SK-N-MC (cell line): ENCODE measurements at regions not wholly inside any gene's neighbourhood (a gene's known extent, or its start where the extent isn't known, plus 50 kb on each side); places are given as distances from the start of the nearest gene placed in this dataset.

Experiments
- DNase-seq: peaks from one replicate; pipeline ENCODE4 v3.0.0-alpha.2; 2011; ENCODE audit warnings: low read depth, low spot score
- H3K27ac ChIP-seq: fragments of 200-600 bp; sonication (generic); 2 replicates; pipeline ENCODE4 v1.5.1; 2016; ENCODE audit warnings: mixed run types
- H3K36me3 ChIP-seq: fragments of 200-600 bp; sonication (generic); 2 replicates; pipeline ENCODE4 v1.6.1; 2017; ENCODE audit warnings: antibody characterized with exemption, low read length, mixed read lengths; ENCODE audit not compliant: insufficient read depth
- H3K4me3 ChIP-seq: fragments of 200-600 bp; sonication (generic); 2 replicates; pipeline ENCODE4 v1.5.1; 2016
- H3K9ac ChIP-seq: fragments of 200-600 bp; sonication (generic); 2 replicates; pipeline ENCODE4 v1.8.0; 2017; ENCODE audit warnings: mixed run types, mixed read lengths; ENCODE audit not compliant: insufficient read length
- H3K9me3 ChIP-seq: fragments of 200-600 bp; sonication (generic); 2 replicates; pipeline ENCODE4 v1.6.1; 2017; ENCODE audit warnings: low read depth, mild to moderate bottlenecking, antibody characterized with exemption, low read length, moderate library complexity, mixed read lengths
- EZH2 ChIP-seq: fragments of 200-600 bp; sonication (generic); IDR thresholded peaks from one replicate; pipeline ENCODE4 v1.6.1; 2017; ENCODE audit warnings: antibody characterized with exemption
- FOXP2 ChIP-seq: optimal IDR thresholded peaks from 2 replicates; pipeline ENCODE3; 2011; ENCODE audit warnings: mild to moderate bottlenecking, moderate library complexity; ENCODE audit not compliant: insufficient read depth; ENCODE audit errors: extremely low read length, control extremely low read depth
- POLR2AphosphoS5 ChIP-seq: IDR thresholded peaks from 2 replicates; pipeline ENCODE4 v1.6.1; 2012; ENCODE audit warnings: mild to moderate bottlenecking, low read depth, low read length, borderline replicate concordance

- no peak for DNase-seq
- no peaks in the 10 kb centered on the region for H3K9me3 ChIP-seq
- TF ChIP-seq FOXP2, result no peak
- TF ChIP-seq EZH2, result no peak
- TF ChIP-seq POLR2AphosphoS5, result no peak
- no peak overlapping the region for H3K9ac ChIP-seq
- H3K4me3 ChIP-seq, result no peak overlapping the region
- no peaks in the 10 kb centered on the region for H3K36me3 ChIP-seq
- H3K27ac ChIP-seq, result no peak overlapping the region
Measured at GRCh38 chr12:58720421-58720820, 199.9 kb downstream of the LRIG3 start.

DNA sequence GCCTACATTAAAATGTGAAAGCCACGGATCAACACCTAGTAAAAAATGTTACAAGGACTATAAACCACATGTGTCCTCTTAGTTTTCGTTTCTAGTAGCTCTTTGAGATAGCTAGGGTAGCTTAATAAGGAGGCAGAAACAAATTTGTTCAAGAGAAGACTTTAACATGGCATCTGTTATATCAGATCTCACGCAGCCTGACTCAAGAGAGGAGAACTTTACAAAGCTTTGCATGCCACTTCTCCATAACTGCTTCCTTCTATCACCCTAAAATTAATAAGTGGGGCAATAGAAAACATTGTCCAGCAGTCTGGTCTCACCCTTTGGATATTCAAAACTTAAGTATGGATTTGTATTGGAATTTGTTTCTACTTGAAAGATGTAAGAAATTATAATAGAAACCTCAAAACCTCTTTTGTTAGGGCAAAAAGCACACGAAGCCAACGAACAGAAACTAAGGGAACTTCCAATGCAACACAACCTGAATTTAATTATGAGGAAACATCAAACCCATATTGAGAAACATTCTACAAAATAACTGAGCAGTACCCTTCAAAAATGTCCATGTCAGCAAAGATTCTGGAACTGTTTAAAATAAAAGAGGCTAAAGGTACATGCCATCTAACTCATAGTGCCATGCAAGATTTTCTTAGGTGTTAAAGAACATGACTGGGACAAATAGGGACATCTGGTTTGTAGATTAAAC lies 194.8 kb downstream of the LRIG3 start:
- no peak for DNase-seq
- no peak for TF ChIP-seq POLR2AphosphoS5
- no peak for TF ChIP-seq EZH2
- TF ChIP-seq FOXP2, result no peak
- no peaks in the 10 kb centered on the region for H3K36me3 ChIP-seq
- no peaks in the 10 kb centered on the region for H3K9me3 ChIP-seq
- no peak overlapping the region for H3K9ac ChIP-seq
- H3K27ac ChIP-seq, result no peak overlapping the region
- no peak overlapping the region for H3K4me3 ChIP-seq

DNA sequence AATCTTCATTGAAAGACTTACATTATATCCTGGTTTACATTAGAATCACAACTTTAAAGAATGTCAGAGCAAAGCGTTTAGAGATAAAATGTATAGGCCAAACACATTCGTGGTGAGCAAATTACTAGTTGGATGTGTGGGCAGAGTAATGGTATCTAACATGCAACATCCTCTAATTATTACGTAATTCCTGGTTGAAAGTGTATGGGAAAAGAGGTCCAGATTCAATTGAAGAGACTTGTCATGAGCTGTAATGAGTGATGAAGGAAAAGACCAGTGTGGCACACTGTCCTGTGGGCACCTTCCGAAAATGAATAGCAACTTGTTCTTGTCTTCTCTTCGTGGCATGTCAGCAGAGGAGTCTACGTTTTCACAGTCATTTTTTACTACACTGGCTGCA lies 192.8 kb downstream of the LRIG3 start:
- H3K4me3 ChIP-seq, result no peak overlapping the region
- H3K9me3 ChIP-seq, result no peaks in the 10 kb centered on the region
- H3K36me3 ChIP-seq, result no peaks in the 10 kb centered on the region
- TF ChIP-seq POLR2AphosphoS5 (no peak), FOXP2 (no peak), EZH2 (no peak)
- H3K9ac ChIP-seq, result no peak overlapping the region
- DNase-seq, result peak; percentile 40
- H3K27ac ChIP-seq, result peak overlapping the region; percentile 80

- H3K36me3 ChIP-seq, result no peaks in the 10 kb centered on the region
- H3K9me3 ChIP-seq, result no peaks in the 10 kb centered on the region
- TF ChIP-seq POLR2AphosphoS5, result no peak
- TF ChIP-seq EZH2, result no peak
- TF ChIP-seq FOXP2, result no peak
- no peak overlapping the region; the same call in 1 of the 2 replicates for H3K27ac ChIP-seq
- no peak for DNase-seq
- H3K9ac ChIP-seq, result no peak overlapping the region
- H3K4me3 ChIP-seq, result no peak overlapping the region
Measured at GRCh38 chr12:58728397-58728796, 191.9 kb downstream of the LRIG3 start.

GRCh38 chr12:58731096-58731495 lies 189.2 kb downstream of the LRIG3 start:
- Histone ChIP-seq H3K4me3 (no peak overlapping the region), H3K9me3 (no peaks in the 10 kb centered on the region), H3K36me3 (no peaks in the 10 kb centered on the region), H3K9ac (no peak overlapping the region), H3K27ac (no peak overlapping the region)
- TF ChIP-seq FOXP2, result no peak
- TF ChIP-seq EZH2, result no peak
- no peak for TF ChIP-seq POLR2AphosphoS5
- DNase-seq, result no peak

- TF ChIP-seq EZH2 (no peak), FOXP2 (no peak), POLR2AphosphoS5 (no peak)
- no peak overlapping the region for H3K9ac ChIP-seq
- H3K27ac ChIP-seq, result no peak overlapping the region
- DNase-seq, result no peak
- no peaks in the 10 kb centered on the region for H3K9me3 ChIP-seq
- no peaks in the 10 kb centered on the region for H3K36me3 ChIP-seq
- no peak overlapping the region for H3K4me3 ChIP-seq
Measured at GRCh38 chr12:58732894-58733293, 187.4 kb downstream of the LRIG3 start.

GRCh38 chr12:58741226-58741625 lies 179.1 kb downstream of the LRIG3 start:
- no peak overlapping the region for H3K9ac ChIP-seq
- no peak overlapping the region for H3K4me3 ChIP-seq
- TF ChIP-seq FOXP2, result no peak
- no peak for TF ChIP-seq POLR2AphosphoS5
- no peak for TF ChIP-seq EZH2
- H3K36me3 ChIP-seq, result no peaks in the 10 kb centered on the region
- H3K27ac ChIP-seq, result no peak overlapping the region
- H3K9me3 ChIP-seq, result no peaks in the 10 kb centered on the region
- no peak for DNase-seq

DNA sequence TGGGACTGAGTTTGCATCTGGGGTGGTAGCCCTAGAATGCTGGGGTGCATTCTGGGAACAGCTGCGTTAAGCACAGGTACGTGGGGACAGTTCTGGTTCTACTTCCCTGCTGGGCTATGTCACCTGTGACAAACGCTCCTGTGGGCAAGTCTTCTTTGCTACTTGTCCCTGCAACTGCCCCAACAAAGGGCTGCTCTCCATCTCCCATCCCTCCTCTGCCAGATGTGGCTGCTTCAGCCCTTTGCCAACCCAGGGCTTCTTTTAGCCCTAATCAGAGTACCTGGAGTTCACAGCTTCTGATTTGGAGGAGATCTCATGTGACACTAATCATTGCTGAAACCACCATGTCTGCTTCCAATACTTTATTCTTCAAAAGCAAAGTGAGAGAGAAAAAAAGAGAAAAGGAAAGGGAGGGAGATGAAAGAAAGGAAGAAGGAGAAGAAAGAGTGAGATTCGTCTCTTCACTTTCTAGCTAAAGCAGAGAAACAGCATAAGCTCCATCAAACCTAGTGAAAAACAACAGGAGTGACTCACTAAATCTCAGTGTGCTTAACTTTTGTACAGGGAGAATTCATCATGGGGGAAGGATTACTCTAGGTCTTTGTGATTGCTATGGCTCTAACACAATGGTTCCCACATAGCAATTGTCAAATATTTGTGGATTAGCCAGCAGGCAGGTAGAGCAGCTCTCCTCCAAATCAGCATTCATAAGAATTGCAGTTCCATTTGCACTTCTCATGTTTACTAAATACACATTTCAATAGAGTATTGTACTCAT lies 174.8 kb downstream of the LRIG3 start:
- no peaks in the 10 kb centered on the region for H3K9me3 ChIP-seq
- TF ChIP-seq EZH2 (no peak), FOXP2 (no peak), POLR2AphosphoS5 (no peak)
- no peak overlapping the region for H3K9ac ChIP-seq
- H3K4me3 ChIP-seq, result no peak overlapping the region
- DNase-seq, result no peak
- H3K27ac ChIP-seq, result no peak overlapping the region
- H3K36me3 ChIP-seq, result no peaks in the 10 kb centered on the region
